ENCODE measurements at regions not wholly inside any gene's neighbourhood (a gene's known extent, or its start where the extent isn't known, plus 50 kb on each side); places are given as distances from the start of the nearest gene placed in this dataset.

DNA sequence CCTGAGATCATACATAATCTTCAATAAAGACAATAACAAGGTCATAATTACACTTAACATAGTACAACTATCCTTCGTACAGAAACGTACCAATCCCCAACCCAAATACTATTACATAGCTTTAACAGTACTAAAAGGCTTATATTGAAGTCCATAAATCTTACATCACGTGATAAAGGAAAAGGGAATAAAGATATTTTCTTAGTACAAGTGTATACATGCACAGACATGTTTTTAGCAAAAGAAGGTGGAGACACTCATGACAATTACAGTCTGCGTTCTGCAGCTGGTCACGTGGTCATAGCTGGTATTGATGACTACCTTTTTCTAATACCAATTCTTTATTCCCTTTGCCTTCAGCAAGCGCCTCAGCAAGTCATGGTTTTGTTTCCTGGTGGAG, 464.5 kb upstream of the SLITRK5 start:
- CTCF ChIA-PET, result no interaction called here
- no peak overlapping the region for H2AFZ ChIP-seq (ENCODE audit: low read depth, low read length)
- intact Hi-C loops (cut with micrococcal nuclease), result no loop called here
- H3K4me1 ChIP-seq (ENCODE audit: control insufficient read depth, extremely low read depth, insufficient read depth, low read length), result no peaks in the 10 kb centered on the region
- BruUV-seq (replicated peaks), result no TSS peak
- H4K20me1 ChIP-seq (replicated peaks; ENCODE audit: control insufficient read depth, extremely low read depth, insufficient read depth, low read length), result no peaks in the 10 kb centered on the region
- no peak overlapping the region for H3K27ac ChIP-seq (ENCODE audit: insufficient read depth, low read depth, low read length)
- H3K79me2 ChIP-seq (ENCODE audit: control insufficient read depth, insufficient read depth, low read length), result no peaks in the 10 kb centered on the region
- H3K4me2 ChIP-seq (ENCODE audit: insufficient read depth, low read length), result no peak overlapping the region
- dilution Hi-C loops (cut with MboI; ENCODE audit: extremely low pct_ligation_motif_present, low sequenced_read_pairs), result no loop called here
- H3K9me3 ChIP-seq (replicated peaks; ENCODE audit: control insufficient read depth, insufficient read depth, low read length), result peaks cover 3% of the 10 kb centered on the region
- no peak for FAIRE-seq
- no peaks in the 10 kb centered on the region for H3K27me3 ChIP-seq (ENCODE audit: control insufficient read depth in 2 of 2, insufficient read depth in 2 of 2, low read length in 2 of 2)
- POLR2A ChIA-PET, result no interaction called here
- no peaks in the 10 kb centered on the region for H3K36me3 ChIP-seq (ENCODE audit: control insufficient read depth in 2 of 2, extremely low read depth in 1 of 2, insufficient read depth in 2 of 2, low read length in 2 of 2)
- H3K9ac ChIP-seq (replicated peaks; ENCODE audit: extremely low read depth, insufficient read depth, low read length), result no peak overlapping the region
- no peak for DNase-seq (ENCODE audit: low read depth, low spot score)
- H3K4me3 ChIP-seq (replicated peaks in 1 of 3; ENCODE audit: insufficient read depth in 1 of 3, low read depth in 1 of 3, low read length in 3 of 3), result no peak overlapping the region
- no peak for TF ChIP-seq EZH2 (IDR thresholded peaks at IDR 0.05; ENCODE audit: borderline replicate concordance, low read depth, low read length, severe bottlenecking)
- no peak for TF ChIP-seq POLR2AphosphoS5 (IDR thresholded peaks at IDR 0.05; ENCODE audit: insufficient read depth, low read depth, low read length)
- TF ChIP-seq, protein P1, sequence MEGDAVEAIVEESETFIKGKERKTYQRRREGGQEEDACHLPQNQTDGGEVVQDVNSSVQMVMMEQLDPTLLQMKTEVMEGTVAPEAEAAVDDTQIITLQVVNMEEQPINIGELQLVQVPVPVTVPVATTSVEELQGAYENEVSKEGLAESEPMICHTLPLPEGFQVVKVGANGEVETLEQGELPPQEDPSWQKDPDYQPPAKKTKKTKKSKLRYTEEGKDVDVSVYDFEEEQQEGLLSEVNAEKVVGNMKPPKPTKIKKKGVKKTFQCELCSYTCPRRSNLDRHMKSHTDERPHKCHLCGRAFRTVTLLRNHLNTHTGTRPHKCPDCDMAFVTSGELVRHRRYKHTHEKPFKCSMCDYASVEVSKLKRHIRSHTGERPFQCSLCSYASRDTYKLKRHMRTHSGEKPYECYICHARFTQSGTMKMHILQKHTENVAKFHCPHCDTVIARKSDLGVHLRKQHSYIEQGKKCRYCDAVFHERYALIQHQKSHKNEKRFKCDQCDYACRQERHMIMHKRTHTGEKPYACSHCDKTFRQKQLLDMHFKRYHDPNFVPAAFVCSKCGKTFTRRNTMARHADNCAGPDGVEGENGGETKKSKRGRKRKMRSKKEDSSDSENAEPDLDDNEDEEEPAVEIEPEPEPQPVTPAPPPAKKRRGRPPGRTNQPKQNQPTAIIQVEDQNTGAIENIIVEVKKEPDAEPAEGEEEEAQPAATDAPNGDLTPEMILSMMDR (IDR thresholded peaks at IDR 0.05; ENCODE audit: extremely low read depth in 1 of 2, insufficient read depth in 1 of 2, low read depth in 1 of 2, low read length in 2 of 2), result no peak
- TF ChIP-seq, protein P2, sequence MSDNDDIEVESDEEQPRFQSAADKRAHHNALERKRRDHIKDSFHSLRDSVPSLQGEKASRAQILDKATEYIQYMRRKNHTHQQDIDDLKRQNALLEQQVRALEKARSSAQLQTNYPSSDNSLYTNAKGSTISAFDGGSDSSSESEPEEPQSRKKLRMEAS (IDR thresholded peaks at IDR 0.05; ENCODE audit: insufficient read depth, insufficient read length), result no peak
- no peak for TF ChIP-seq FOS (IDR thresholded peaks at IDR 0.05; ENCODE audit: borderline replicate concordance, insufficient read depth, low read length)
- no peak for TF ChIP-seq JUN (IDR thresholded peaks at IDR 0.05; ENCODE audit: borderline replicate concordance, insufficient read depth, insufficient read length, low read depth)
- TF ChIP-seq POLR2A (IDR thresholded peaks at IDR 0.05; ENCODE audit: low read depth, low read length), result no peak
- TF ChIP-seq GATA2 (IDR thresholded peaks at IDR 0.05; ENCODE audit: insufficient read depth, insufficient read length, low read depth, low read length), result no peak
- no peak for TF ChIP-seq MYC (IDR thresholded peaks at IDR 0.05; ENCODE audit: low read depth, low read length)
- H3K9me1 ChIP-seq (replicated peaks; ENCODE audit: control insufficient read depth, extremely low read depth, insufficient read depth, low read length), result no peaks in the 10 kb centered on the region
